PC-9 (cell line): ENCODE measurements at regions not wholly inside any gene's neighbourhood (a gene's known extent, or its start where the extent isn't known, plus 50 kb on each side); places are given as distances from the start of the nearest gene placed in this dataset.

Experiments
- BruUV-seq: library from RNA; stranded (reverse); fragments of 400-500 nt; replicated peaks from 2 replicates; lab custom pipeline; 2021; lab: Mats Ljungman, UMichigan
- CTCF ChIA-PET: fragments of 300-600 bp; sonication (Branson Sonifier 250); formaldehyde crosslinking; loops from one replicate; lab custom pipeline; 2022; ENCODE audit warnings: antibody characterized with exemption; lab: Charles Lee
- POLR2A ChIA-PET: fragments of 300-600 bp; sonication (Branson Sonifier 250); formaldehyde crosslinking; loops from one replicate; lab custom pipeline; 2022; ENCODE audit warnings: antibody characterized with exemption; ENCODE audit not compliant: unreplicated experiment; lab: Charles Lee
- DNase-seq, 2 experiments: peaks; one replicate each; pipeline versions ENCODE4 v3.0.0 to v3.0.0-alpha.2; 2015 to 2022; ENCODE audit warnings: mixed read lengths in 1 of 2
- H2AFZ ChIP-seq: fragments of 200-600 bp; sonication (generic); 2 replicates; pipeline ENCODE4 v1.8.1; 2017; ENCODE audit warnings: antibody characterized with exemption
- H3F3A ChIP-seq: fragments of 200-600 bp; sonication (generic); 2 replicates; pipeline ENCODE4 v1.8.1; 2017; ENCODE audit warnings: antibody characterized with exemption, mild to moderate bottlenecking, low read depth; ENCODE audit not compliant: insufficient read depth
- H3K27ac ChIP-seq: fragments of 200-600 bp; sonication (generic); 2 replicates; pipeline ENCODE4 v1.6.1; 2016; ENCODE audit warnings: mixed run types
- H3K27me3 ChIP-seq: fragments of 200-600 bp; sonication (generic); 2 replicates; pipeline ENCODE4 v1.6.1; 2016; ENCODE audit warnings: low read depth, mixed run types; ENCODE audit not compliant: insufficient read depth
- H3K36me3 ChIP-seq: fragments of 200-600 bp; sonication (generic); 2 replicates; pipeline ENCODE4 v1.6.1; 2016; ENCODE audit warnings: low read depth, mixed run types
- H3K4me1 ChIP-seq: fragments of 200-600 bp; sonication (generic); replicated peaks from 2 replicates; pipeline ENCODE4 v1.6.1; 2016; ENCODE audit warnings: mixed run types; ENCODE audit not compliant: insufficient read depth
- H3K4me2 ChIP-seq: fragments of 200-600 bp; sonication (generic); 2 replicates; pipeline ENCODE4 v1.6.1; 2017; ENCODE audit warnings: mixed run types
- H3K4me3 ChIP-seq: fragments of 200-600 bp; sonication (generic); 2 replicates; pipeline ENCODE4 v1.6.1; 2016; ENCODE audit warnings: mixed run types
- H3K79me2 ChIP-seq: fragments of 200-600 bp; sonication (generic); 2 replicates; pipeline ENCODE4 v1.6.1; 2017; ENCODE audit warnings: low read depth, mixed run types
- H3K9me2 ChIP-seq: fragments of 200-600 bp; sonication (generic); 2 replicates; pipeline ENCODE4 v1.8.1; 2017; ENCODE audit warnings: mild to moderate bottlenecking; ENCODE audit not compliant: insufficient read depth
- H3K9me3 ChIP-seq: fragments of 200-600 bp; sonication (generic); 2 replicates; pipeline ENCODE4 v1.8.1; 2016; ENCODE audit warnings: low read depth; ENCODE audit not compliant: insufficient read depth
- H4K20me1 ChIP-seq: fragments of 200-600 bp; sonication (generic); 2 replicates; pipeline ENCODE4 v1.8.1; 2017; ENCODE audit not compliant: insufficient read depth
- EZH2 ChIP-seq: fragments of 200-600 bp; sonication (generic); IDR thresholded peaks from 2 replicates; pipeline ENCODE4 v1.8.0; 2017; ENCODE audit warnings: antibody characterized with exemption, low read depth
- intact Hi-C: fragments of 100-400 bp; cut with micrococcal nuclease; formaldehyde crosslinking; loops from one replicate; pipeline ENCODE4 v1.10.0; 2022; ENCODE audit not compliant: unreplicated experiment
- TF ChIP-seq, protein P1 (sequence below): fragments of 200-600 bp; sonication (generic); conservative IDR thresholded peaks from 2 replicates; pipeline ENCODE4 v1.6.1; 2017; ENCODE audit warnings: mixed run types, antibody characterized with exemption, mild to moderate bottlenecking, moderate library complexity

DNA sequence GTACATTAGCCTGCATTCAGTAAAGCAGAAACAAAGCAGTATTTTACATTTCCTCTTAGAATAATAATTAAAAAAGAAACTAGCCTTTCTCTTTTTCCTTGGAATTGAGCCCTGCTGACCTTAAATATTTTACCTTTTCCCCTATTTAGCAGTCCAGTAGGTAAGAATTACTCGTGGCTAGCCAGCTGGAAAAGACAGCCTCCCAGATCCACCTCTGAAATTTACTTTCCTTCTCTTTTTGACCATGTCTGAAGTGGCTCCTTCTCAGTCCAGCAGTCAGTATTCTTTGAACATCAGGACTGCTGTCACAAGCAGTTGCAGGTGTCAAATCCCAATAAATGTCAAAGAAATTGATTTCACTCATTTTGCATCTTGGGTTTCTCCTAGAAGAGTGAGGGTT is 311.5 kb upstream of the DCBLD2 start:
- no peak overlapping the region for H3K4me3 ChIP-seq
- no peak overlapping the region for H3K27ac ChIP-seq
- no TSS peak for BruUV-seq
- ChIA-PET CTCF (interaction anchor here (0.6 kb wide), 1 partner anchor 16 kb away, joined by 3 read pairs; no protein-coding TSS in a partner anchor), POLR2A (no interaction called here)
- TF ChIP-seq EZH2: no peak
- TF ChIP-seq, protein P1, sequence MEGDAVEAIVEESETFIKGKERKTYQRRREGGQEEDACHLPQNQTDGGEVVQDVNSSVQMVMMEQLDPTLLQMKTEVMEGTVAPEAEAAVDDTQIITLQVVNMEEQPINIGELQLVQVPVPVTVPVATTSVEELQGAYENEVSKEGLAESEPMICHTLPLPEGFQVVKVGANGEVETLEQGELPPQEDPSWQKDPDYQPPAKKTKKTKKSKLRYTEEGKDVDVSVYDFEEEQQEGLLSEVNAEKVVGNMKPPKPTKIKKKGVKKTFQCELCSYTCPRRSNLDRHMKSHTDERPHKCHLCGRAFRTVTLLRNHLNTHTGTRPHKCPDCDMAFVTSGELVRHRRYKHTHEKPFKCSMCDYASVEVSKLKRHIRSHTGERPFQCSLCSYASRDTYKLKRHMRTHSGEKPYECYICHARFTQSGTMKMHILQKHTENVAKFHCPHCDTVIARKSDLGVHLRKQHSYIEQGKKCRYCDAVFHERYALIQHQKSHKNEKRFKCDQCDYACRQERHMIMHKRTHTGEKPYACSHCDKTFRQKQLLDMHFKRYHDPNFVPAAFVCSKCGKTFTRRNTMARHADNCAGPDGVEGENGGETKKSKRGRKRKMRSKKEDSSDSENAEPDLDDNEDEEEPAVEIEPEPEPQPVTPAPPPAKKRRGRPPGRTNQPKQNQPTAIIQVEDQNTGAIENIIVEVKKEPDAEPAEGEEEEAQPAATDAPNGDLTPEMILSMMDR: no peak
- no peak overlapping the region for H2AFZ ChIP-seq
- no peaks in the 10 kb centered on the region for H4K20me1 ChIP-seq
- H3K4me1 ChIP-seq: no peaks in the 10 kb centered on the region
- no peaks in the 10 kb centered on the region for H3K36me3 ChIP-seq
- no peaks in the 10 kb centered on the region for H3K79me2 ChIP-seq
- DNase-seq: no peak
- no peaks in the 10 kb centered on the region for H3K27me3 ChIP-seq
- H3K4me2 ChIP-seq: no peak overlapping the region
- no peaks in the 10 kb centered on the region for H3K9me3 ChIP-seq
- intact Hi-C loops: no loop called here
- H3K9me2 ChIP-seq: no peaks in the 10 kb centered on the region
- no peaks in the 10 kb centered on the region for H3F3A ChIP-seq

DNA sequence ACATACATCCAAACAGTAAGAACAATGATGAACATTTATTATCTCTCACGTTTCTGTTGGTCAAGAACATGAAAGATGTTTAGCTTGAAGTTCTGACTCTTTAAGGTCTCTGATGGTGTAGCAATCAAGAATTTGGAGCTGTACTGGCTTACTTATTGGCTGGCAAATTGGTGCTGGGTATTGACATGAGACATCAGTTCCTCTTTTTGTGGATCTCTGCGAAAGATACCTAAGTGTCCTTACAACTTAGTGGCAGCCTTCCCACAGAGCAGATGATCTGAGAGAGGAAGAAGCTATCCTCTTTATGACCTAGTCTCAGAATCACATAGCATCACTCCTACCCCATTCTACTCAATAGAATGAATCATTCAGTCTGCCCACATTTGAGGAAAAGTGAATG is 309.8 kb upstream of the DCBLD2 start:
- DNase-seq: no peak
- H4K20me1 ChIP-seq: no peaks in the 10 kb centered on the region; the same call in 1 of the 2 replicates
- no peak overlapping the region for H3K4me3 ChIP-seq
- H3K79me2 ChIP-seq: no peaks in the 10 kb centered on the region
- no TSS peak for BruUV-seq
- CTCF ChIA-PET: no interaction called here
- no peaks in the 10 kb centered on the region for H3K36me3 ChIP-seq
- no peaks in the 10 kb centered on the region for H3K9me3 ChIP-seq
- H3K9me2 ChIP-seq: peaks cover 5% of the 10 kb centered on the region; the same call in 1 of the 2 replicates
- H2AFZ ChIP-seq: no peak overlapping the region
- TF ChIP-seq, protein P1: no peak
- no peak for TF ChIP-seq EZH2
- no peak overlapping the region for H3K27ac ChIP-seq
- intact Hi-C loops: no loop called here
- H3F3A ChIP-seq: no peaks in the 10 kb centered on the region
- H3K4me1 ChIP-seq: no peaks in the 10 kb centered on the region
- no peaks in the 10 kb centered on the region for H3K27me3 ChIP-seq
- no peak overlapping the region for H3K4me2 ChIP-seq
- POLR2A ChIA-PET: no interaction called here

DNA sequence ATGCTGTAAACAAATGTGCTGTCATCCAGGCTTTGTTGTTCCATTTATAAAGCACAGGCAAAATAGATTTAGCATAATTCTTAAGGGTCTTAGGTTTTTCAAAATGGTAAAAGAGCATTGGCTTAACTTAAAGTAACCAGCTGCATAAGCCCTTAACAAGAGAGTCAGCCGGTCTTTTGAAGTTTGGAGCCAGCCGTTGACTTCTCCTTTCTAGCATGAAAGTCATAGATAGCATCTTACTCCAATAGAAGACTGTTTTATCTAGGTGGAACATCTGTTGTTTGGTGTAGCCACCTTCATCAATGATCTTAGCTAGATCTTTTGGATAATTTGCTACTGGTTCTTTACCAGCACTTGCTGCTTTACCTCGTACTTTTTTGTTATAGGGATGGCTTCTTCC is 297.5 kb upstream of the DCBLD2 start:
- intact Hi-C loops: no loop called here
- Histone ChIP-seq H2AFZ (peak overlapping the region; percentile 49), H3K9me2 (no peaks in the 10 kb centered on the region), H3K4me2 (no peak overlapping the region), H4K20me1 (no peaks in the 10 kb centered on the region), H3K4me3 (no peak overlapping the region), H3K27ac (no peak overlapping the region), H3K4me1 (no peaks in the 10 kb centered on the region), H3K36me3 (no peaks in the 10 kb centered on the region), H3K79me2 (no peaks in the 10 kb centered on the region), H3K27me3 (no peaks in the 10 kb centered on the region), H3F3A (no peaks in the 10 kb centered on the region), H3K9me3 (no peaks in the 10 kb centered on the region)
- no peak for TF ChIP-seq EZH2
- TF ChIP-seq, protein P1: no peak
- POLR2A ChIA-PET: no interaction called here
- no peak for DNase-seq
- BruUV-seq: no TSS peak
- CTCF ChIA-PET: no interaction called here
